SJCRH30 (cell line): ENCODE measurements at regions not wholly inside any gene's neighbourhood (a gene's known extent, or its start where the extent isn't known, plus 50 kb on each side); places are given as distances from the start of the nearest gene placed in this dataset.
A peak's percentile ranks its signal among the peaks of the same experiment; 100 is the strongest.

Experiments
- DNase-seq, 2 experiments: peaks; one replicate each; pipeline ENCODE4 v3.0.0-alpha.2; 2015 to 2020
- H3K27ac ChIP-seq: fragments of 250-450 bp; sonication (Bioruptor Pico); 2 replicates; pipeline ENCODE4 v1.5.1; 2020; ENCODE audit warnings: mild to moderate bottlenecking, moderate library complexity
- H3K27me3 ChIP-seq: fragments of 250-450 bp; sonication (Bioruptor Pico); 2 replicates; pipeline ENCODE4 v1.5.1; 2020; ENCODE audit warnings: mild to moderate bottlenecking, moderate library complexity
- H3K36me3 ChIP-seq: fragments of 250-450 bp; sonication (Bioruptor Pico); 2 replicates; pipeline ENCODE4 v1.5.1; 2020; ENCODE audit warnings: mild to moderate bottlenecking, moderate library complexity
- H3K4me1 ChIP-seq: fragments of 250-450 bp; sonication (Bioruptor Pico); 2 replicates; pipeline ENCODE4 v1.5.1; 2020; ENCODE audit warnings: mild to moderate bottlenecking, moderate library complexity
- H3K4me3 ChIP-seq: fragments of 250-450 bp; sonication (Bioruptor Pico); 2 replicates; pipeline ENCODE4 v1.5.1; 2020; ENCODE audit warnings: mild to moderate bottlenecking, moderate library complexity
- H3K9me3 ChIP-seq: fragments of 250-450 bp; sonication (Bioruptor Pico); replicated peaks from 2 replicates; pipeline ENCODE4 v1.5.1; 2020; ENCODE audit warnings: mild to moderate bottlenecking, moderate library complexity

- Histone ChIP-seq H3K9me3 (0 out of 2 replicates have a peak, but pooled peaks cover 2% of the 10 kb centered on the region), H3K27ac (no peak overlapping the region), H3K27me3 (no peaks in the 10 kb centered on the region), H3K4me3 (no peak overlapping the region), H3K36me3 (no peaks in the 10 kb centered on the region), H3K4me1 (no peaks in the 10 kb centered on the region)
- no peak for DNase-seq
These were observed 246.0 kb upstream of the MOCS1 start for GRCh38 chr6:40180271-40180670.

DNA sequence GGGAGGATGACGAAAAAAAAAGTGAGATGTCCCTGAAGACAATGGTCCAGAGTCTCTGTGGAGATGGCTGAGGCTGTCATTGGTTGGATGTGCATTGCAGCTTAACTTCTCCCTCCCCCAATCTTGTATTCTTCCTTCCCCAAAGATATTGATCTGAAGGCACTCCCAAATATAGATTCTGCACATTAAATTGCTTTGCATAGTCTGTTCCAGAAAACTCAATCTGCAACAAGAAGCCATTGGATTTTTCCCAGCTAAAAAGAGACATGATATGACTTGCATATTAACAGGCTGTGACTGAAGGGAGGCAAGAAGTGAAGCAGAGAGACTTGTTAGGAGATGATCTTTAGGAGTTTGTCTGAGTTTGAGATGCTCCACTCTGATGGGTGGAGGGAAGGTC lies 245.2 kb upstream of the MOCS1 start:
- Histone ChIP-seq H3K27ac (no peak overlapping the region), H3K4me3 (no peak overlapping the region), H3K36me3 (no peaks in the 10 kb centered on the region), H3K4me1 (no peaks in the 10 kb centered on the region), H3K27me3 (no peaks in the 10 kb centered on the region), H3K9me3 (0 out of 2 replicates have a peak, but pooled peaks cover 2% of the 10 kb centered on the region)
- no peak for DNase-seq

- H3K4me3 ChIP-seq, result no peak overlapping the region
- H3K27ac ChIP-seq, result no peak overlapping the region
- DNase-seq, result no peak
- H3K27me3 ChIP-seq, result no peaks in the 10 kb centered on the region
- no peaks in the 10 kb centered on the region for H3K36me3 ChIP-seq
- no peaks in the 10 kb centered on the region for H3K4me1 ChIP-seq
- H3K9me3 ChIP-seq, result no peaks in the 10 kb centered on the region
These were observed 243.3 kb upstream of the MOCS1 start for GRCh38 chr6:40177598-40177997.

DNA sequence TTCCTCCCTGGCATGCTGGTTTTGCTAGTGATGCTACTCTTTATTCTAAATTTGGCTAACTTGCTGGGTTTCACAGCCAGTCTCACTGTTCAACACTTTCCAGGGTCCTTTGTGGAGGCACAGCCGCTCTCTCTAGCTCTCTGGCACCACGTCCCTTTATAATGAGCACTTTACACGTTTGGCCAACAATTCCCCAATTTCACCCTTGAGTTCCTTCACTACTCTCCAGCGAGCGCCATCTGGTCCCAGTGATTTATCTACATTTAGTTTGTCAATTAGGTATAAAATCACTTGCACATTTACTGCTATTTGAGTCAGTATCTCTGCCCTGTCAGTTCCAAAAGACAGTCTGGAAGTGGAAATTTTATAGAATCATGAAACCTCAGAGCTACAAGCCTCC lies 241.9 kb upstream of the MOCS1 start:
- H3K27me3 ChIP-seq, result no peaks in the 10 kb centered on the region
- H3K9me3 ChIP-seq, result no peaks in the 10 kb centered on the region
- DNase-seq, result no peak
- H3K27ac ChIP-seq, result no peak overlapping the region
- H3K4me1 ChIP-seq, result no peaks in the 10 kb centered on the region
- H3K36me3 ChIP-seq, result no peaks in the 10 kb centered on the region
- H3K4me3 ChIP-seq, result no peak overlapping the region

- Histone ChIP-seq H3K9me3 (no peaks in the 10 kb centered on the region), H3K27ac (no peak overlapping the region), H3K4me1 (no peaks in the 10 kb centered on the region), H3K27me3 (no peaks in the 10 kb centered on the region), H3K36me3 (no peaks in the 10 kb centered on the region), H3K4me3 (no peak overlapping the region)
- no peak for DNase-seq
These were observed 238.0 kb upstream of the MOCS1 start for GRCh38 chr6:40172272-40172671.

DNA sequence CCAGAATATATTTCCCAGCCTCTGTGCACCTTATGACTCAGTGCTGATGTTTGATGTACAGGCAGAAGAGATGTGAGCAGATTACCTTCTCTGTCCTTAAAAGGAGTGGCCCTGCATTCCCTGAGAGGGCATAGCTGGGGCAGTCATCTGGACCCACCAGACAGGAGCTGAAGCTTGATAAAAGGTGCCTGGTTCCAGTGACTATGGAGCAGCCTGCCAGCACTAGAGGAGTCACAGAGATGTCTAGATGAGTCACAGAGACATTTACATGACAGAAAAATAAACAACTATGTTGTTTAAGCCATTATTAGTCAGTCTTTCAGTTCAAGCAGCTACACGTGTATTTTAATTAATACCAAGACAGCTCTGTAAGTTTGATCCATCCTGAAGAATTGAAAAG lies 237.1 kb upstream of the MOCS1 start:
- no peaks in the 10 kb centered on the region for H3K36me3 ChIP-seq
- no peak for DNase-seq
- no peak overlapping the region for H3K27ac ChIP-seq
- no peaks in the 10 kb centered on the region for H3K27me3 ChIP-seq
- H3K9me3 ChIP-seq, result no peaks in the 10 kb centered on the region
- H3K4me3 ChIP-seq, result no peak overlapping the region
- H3K4me1 ChIP-seq, result no peaks in the 10 kb centered on the region

- no peaks in the 10 kb centered on the region for H3K36me3 ChIP-seq
- DNase-seq, result no peak
- no peaks in the 10 kb centered on the region for H3K27me3 ChIP-seq
- H3K9me3 ChIP-seq, result no peaks in the 10 kb centered on the region
- H3K4me3 ChIP-seq, result no peak overlapping the region
- H3K27ac ChIP-seq, result no peak overlapping the region
- H3K4me1 ChIP-seq, result no peaks in the 10 kb centered on the region
These were observed 236.6 kb upstream of the MOCS1 start for GRCh38 chr6:40170856-40171255.

- no peaks in the 10 kb centered on the region for H3K36me3 ChIP-seq
- H3K9me3 ChIP-seq, result no peaks in the 10 kb centered on the region
- no peak for DNase-seq
- H3K4me1 ChIP-seq, result no peaks in the 10 kb centered on the region
- H3K27ac ChIP-seq, result no peak overlapping the region
- no peaks in the 10 kb centered on the region for H3K27me3 ChIP-seq
- no peak overlapping the region for H3K4me3 ChIP-seq
These were observed 235.6 kb upstream of the MOCS1 start for GRCh38 chr6:40169878-40170277.

- Histone ChIP-seq H3K27ac (no peak overlapping the region), H3K4me1 (no peaks in the 10 kb centered on the region), H3K36me3 (no peaks in the 10 kb centered on the region)
These were observed 232.7 kb upstream of the MOCS1 start for GRCh38 chr6:40166963-40167362.

GRCh38 chr6:40165036-40165709 lies 230.9 kb upstream of the MOCS1 start:
- H3K27me3 ChIP-seq, result no peaks in the 10 kb centered on the region
- no peak overlapping the region for H3K27ac ChIP-seq
- peak overlapping the region; percentile 19 for H3K4me3 ChIP-seq
- no peaks in the 10 kb centered on the region for H3K9me3 ChIP-seq
- DNase-seq, result no peak
- H3K36me3 ChIP-seq, result no peaks in the 10 kb centered on the region
- H3K4me1 ChIP-seq, result no peaks in the 10 kb centered on the region

More at GRCh38 chr6:40166963-40167362, 232.7 kb upstream of the MOCS1 start:
- Histone ChIP-seq H3K9me3 (no peaks in the 10 kb centered on the region), H3K27me3 (no peaks in the 10 kb centered on the region), H3K4me3 (no peak overlapping the region)
- no peak for DNase-seq

- H3K4me1 ChIP-seq, result no peaks in the 10 kb centered on the region
- peak; percentile 82 to 87 for DNase-seq
- no peaks in the 10 kb centered on the region for H3K27me3 ChIP-seq
- peak overlapping the region; percentile 19 for H3K4me3 ChIP-seq
- H3K36me3 ChIP-seq, result no peaks in the 10 kb centered on the region
- H3K9me3 ChIP-seq, result no peaks in the 10 kb centered on the region
- no peak overlapping the region for H3K27ac ChIP-seq
These were observed 230.1 kb upstream of the MOCS1 start for GRCh38 chr6:40164345-40164755.

- H3K4me1 ChIP-seq, result no peaks in the 10 kb centered on the region
- no peak overlapping the region for H3K4me3 ChIP-seq
- H3K9me3 ChIP-seq, result no peaks in the 10 kb centered on the region
- no peak overlapping the region for H3K27ac ChIP-seq
- H3K27me3 ChIP-seq, result no peaks in the 10 kb centered on the region
- peak in 1 of 2 experiments; percentile 1 for DNase-seq
- no peaks in the 10 kb centered on the region for H3K36me3 ChIP-seq
These were observed 229.7 kb upstream of the MOCS1 start for GRCh38 chr6:40163924-40164323.

GRCh38 chr6:40162074-40162473 lies 227.8 kb upstream of the MOCS1 start:
- no peaks in the 10 kb centered on the region for H3K4me1 ChIP-seq
- H3K36me3 ChIP-seq, result no peaks in the 10 kb centered on the region
- no peak for DNase-seq
- H3K27me3 ChIP-seq, result no peaks in the 10 kb centered on the region
- no peaks in the 10 kb centered on the region for H3K9me3 ChIP-seq
- H3K27ac ChIP-seq, result no peak overlapping the region
- no peak overlapping the region for H3K4me3 ChIP-seq

DNA sequence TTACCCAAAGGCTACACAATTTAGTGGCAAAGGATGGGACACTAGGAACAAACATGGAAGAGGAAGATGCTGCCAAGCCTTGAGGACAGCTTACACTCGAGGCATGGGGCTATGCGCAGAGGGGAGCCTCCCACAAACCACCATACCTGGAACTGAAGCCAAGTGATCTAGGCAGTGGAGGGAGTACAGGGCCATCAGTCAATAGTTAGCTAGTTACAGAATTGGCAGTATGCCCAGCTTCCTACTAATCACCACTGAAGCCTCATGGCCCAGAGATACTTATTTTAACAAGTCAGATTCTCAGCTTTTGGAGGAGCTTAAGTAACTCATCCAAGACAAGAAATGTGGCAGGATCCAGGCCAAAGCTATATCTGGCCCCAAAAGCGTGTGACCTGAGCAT lies 226.6 kb upstream of the MOCS1 start:
- Histone ChIP-seq H3K27me3 (no peaks in the 10 kb centered on the region), H3K4me3 (no peak overlapping the region), H3K4me1 (no peaks in the 10 kb centered on the region), H3K27ac (no peak overlapping the region), H3K9me3 (no peaks in the 10 kb centered on the region), H3K36me3 (no peaks in the 10 kb centered on the region)
- peak in 1 of 2 experiments; percentile 5 for DNase-seq

GRCh38 chr6:40159865-40160264 lies 225.6 kb upstream of the MOCS1 start:
- DNase-seq, result no peak
- Histone ChIP-seq H3K36me3 (no peaks in the 10 kb centered on the region), H3K27me3 (no peaks in the 10 kb centered on the region), H3K9me3 (no peaks in the 10 kb centered on the region), H3K4me3 (no peak overlapping the region), H3K4me1 (no peaks in the 10 kb centered on the region), H3K27ac (no peak overlapping the region)

GRCh38 chr6:40152701-40153436 lies 218.6 kb upstream of the MOCS1 start:
- Histone ChIP-seq H3K4me1 (no peaks in the 10 kb centered on the region), H3K9me3 (no peaks in the 10 kb centered on the region), H3K27me3 (no peaks in the 10 kb centered on the region), H3K27ac (no peak overlapping the region), H3K36me3 (no peaks in the 10 kb centered on the region), H3K4me3 (no peak overlapping the region)
- no peak for DNase-seq
